WTC11 (cell line): ENCODE measurements at regions not wholly inside any gene's neighbourhood (a gene's known extent, or its start where the extent isn't known, plus 50 kb on each side); places are given as distances from the start of the nearest gene placed in this dataset.

Source experiments
- ATF2 ChIP-seq: sonication (generic); formaldehyde crosslinking; IDR thresholded peaks from 2 replicates; pipeline ENCODE4 v1.8.1; 2022; ENCODE audit warnings: low read depth, missing genetic modification reagents, borderline replicate concordance
- ATF3 ChIP-seq: sonication (generic); formaldehyde crosslinking; conservative IDR thresholded peaks from 2 replicates; pipeline ENCODE4 v1.8.1; 2022; ENCODE audit warnings: mild to moderate bottlenecking, missing genetic modification reagents
- CTCF ChIP-seq: fragments of 200-600 bp; IDR thresholded peaks from 2 replicates; pipeline ENCODE4 v1.8.0; 2022; ENCODE audit warnings: antibody characterized with exemption
- ESRRA ChIP-seq: sonication (generic); formaldehyde crosslinking; IDR thresholded peaks from 2 replicates; pipeline ENCODE4 v1.8.1; 2022; ENCODE audit warnings: mild to moderate bottlenecking, missing genetic modification reagents, borderline replicate concordance
- FOXP1 ChIP-seq: sonication (generic); formaldehyde crosslinking; IDR thresholded peaks from 2 replicates; pipeline ENCODE4 v1.8.0; 2022; ENCODE audit warnings: missing genetic modification reagents, mild to moderate bottlenecking, moderate library complexity, borderline replicate concordance
- HMGXB4 ChIP-seq: sonication (generic); formaldehyde crosslinking; IDR thresholded peaks from 2 replicates; pipeline ENCODE4 v1.8.1; 2023; ENCODE audit warnings: mild to moderate bottlenecking, moderate library complexity, missing genetic modification reagents
- PRDM15 ChIP-seq: sonication (generic); formaldehyde crosslinking; IDR thresholded peaks from 2 replicates; pipeline ENCODE4 v1.8.0; 2022; ENCODE audit warnings: missing genetic modification reagents
- SP1 ChIP-seq: sonication (generic); formaldehyde crosslinking; conservative IDR thresholded peaks from 2 replicates; pipeline ENCODE4 v1.8.1; 2022; ENCODE audit warnings: missing genetic modification reagents
- TCF7 ChIP-seq: sonication (generic); formaldehyde crosslinking; IDR thresholded peaks from 2 replicates; pipeline ENCODE4 v1.8.0; 2022; ENCODE audit warnings: mild to moderate bottlenecking, low read depth, missing genetic modification reagents, moderate library complexity
- USF1 ChIP-seq: sonication (generic); formaldehyde crosslinking; IDR thresholded peaks from 2 replicates; pipeline ENCODE4 v1.8.0; 2022; ENCODE audit warnings: mild to moderate bottlenecking, missing genetic modification reagents
- ZNF416 ChIP-seq: fragments of 250-450 bp; sonication (Bioruptor Pico); IDR thresholded peaks from 2 replicates; pipeline ENCODE4 v1.9.0; 2021; ENCODE audit warnings: mild to moderate bottlenecking, inconsistent platforms

- TF ChIP-seq ATF3 (CRISPR knock-in tag) (no peak), ESRRA (CRISPR knock-in tag) (no peak), TCF7 (CRISPR knock-in tag) (no peak), CTCF (no peak), SP1 (CRISPR knock-in tag) (no peak), ZNF416 (no peak), HMGXB4 (CRISPR knock-in tag) (no peak), ATF2 (no peak), FOXP1 (CRISPR knock-in tag) (no peak), PRDM15 (no peak), USF1 (no peak)
Observed at GRCh38 chr2:103151046-103151445, 389.2 kb downstream of the TMEM182 start.
